ENCODE measurements at regions not wholly inside any gene's neighbourhood (a gene's known extent, or its start where the extent isn't known, plus 50 kb on each side); places are given as distances from the start of the nearest gene placed in this dataset.

DNA sequence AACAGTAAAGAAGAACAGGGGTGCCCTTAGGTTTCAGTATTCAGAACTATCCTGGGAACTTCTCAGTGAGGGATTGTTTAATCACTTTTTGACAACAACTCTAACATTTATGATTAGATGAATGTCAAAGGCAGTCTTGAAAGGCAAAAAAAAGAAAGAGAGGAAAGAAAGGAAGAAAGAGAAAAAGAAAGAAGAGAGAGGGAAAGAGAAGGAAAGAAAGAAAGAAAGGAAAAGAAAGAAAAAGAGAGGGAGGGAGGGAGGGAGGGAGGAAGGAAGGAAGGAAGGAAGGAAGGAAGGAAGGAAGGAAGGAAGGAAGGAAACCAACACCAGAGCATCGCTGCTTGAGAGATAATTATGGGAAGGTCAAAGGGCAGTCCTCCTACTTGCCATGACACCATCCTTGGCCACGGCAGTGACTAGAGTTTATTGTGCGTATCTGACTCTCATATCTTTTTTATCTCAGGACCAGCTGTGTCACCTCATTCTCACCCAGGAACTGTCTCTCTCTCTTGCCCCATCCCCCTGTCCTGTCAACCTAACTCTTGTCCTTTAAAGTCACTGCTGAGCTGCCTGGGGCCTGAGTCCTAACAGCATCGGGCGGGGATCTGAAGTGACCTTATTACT lies 96.8 kb upstream of the ATXN1 start:
- Histone ChIP-seq H3K9me3 (ENCODE audit: control insufficient read depth, insufficient read depth, low read length) (no peaks in the 10 kb centered on the region), H3K9me2 (replicated peaks; ENCODE audit: control insufficient read depth, low read length) (no peaks in the 10 kb centered on the region), H3K36me3 (ENCODE audit: control insufficient read depth, low read length) (no peaks in the 10 kb centered on the region), H4K20me1 (ENCODE audit: control insufficient read depth, insufficient read depth, low read depth, low read length) (no peaks in the 10 kb centered on the region), H3K79me2 (ENCODE audit: control insufficient read depth, low read length) (no peaks in the 10 kb centered on the region), H3K4me3 (ENCODE audit: low read length) (no peak overlapping the region), H3K4me2 (ENCODE audit: low read length) (no peak overlapping the region), H3K27ac (ENCODE audit: low read depth, low read length) (no peak overlapping the region), H3K27me3 (ENCODE audit: control insufficient read depth, low read length) (no peaks in the 10 kb centered on the region), H3F3A (ENCODE audit: control insufficient read depth, insufficient read depth) (no peaks in the 10 kb centered on the region), H3K4me1 (ENCODE audit: control insufficient read depth, low read length) (no peaks in the 10 kb centered on the region)
- TF ChIP-seq, protein P1, sequence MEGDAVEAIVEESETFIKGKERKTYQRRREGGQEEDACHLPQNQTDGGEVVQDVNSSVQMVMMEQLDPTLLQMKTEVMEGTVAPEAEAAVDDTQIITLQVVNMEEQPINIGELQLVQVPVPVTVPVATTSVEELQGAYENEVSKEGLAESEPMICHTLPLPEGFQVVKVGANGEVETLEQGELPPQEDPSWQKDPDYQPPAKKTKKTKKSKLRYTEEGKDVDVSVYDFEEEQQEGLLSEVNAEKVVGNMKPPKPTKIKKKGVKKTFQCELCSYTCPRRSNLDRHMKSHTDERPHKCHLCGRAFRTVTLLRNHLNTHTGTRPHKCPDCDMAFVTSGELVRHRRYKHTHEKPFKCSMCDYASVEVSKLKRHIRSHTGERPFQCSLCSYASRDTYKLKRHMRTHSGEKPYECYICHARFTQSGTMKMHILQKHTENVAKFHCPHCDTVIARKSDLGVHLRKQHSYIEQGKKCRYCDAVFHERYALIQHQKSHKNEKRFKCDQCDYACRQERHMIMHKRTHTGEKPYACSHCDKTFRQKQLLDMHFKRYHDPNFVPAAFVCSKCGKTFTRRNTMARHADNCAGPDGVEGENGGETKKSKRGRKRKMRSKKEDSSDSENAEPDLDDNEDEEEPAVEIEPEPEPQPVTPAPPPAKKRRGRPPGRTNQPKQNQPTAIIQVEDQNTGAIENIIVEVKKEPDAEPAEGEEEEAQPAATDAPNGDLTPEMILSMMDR (IDR thresholded peaks at IDR 0.05; ENCODE audit: low read depth, low read length, poor library complexity, severe bottlenecking) = no peak
- TF ChIP-seq EZH2phosphoT487 (IDR thresholded peaks at IDR 0.05; ENCODE audit: borderline replicate concordance, low read length) = no peak

DNA sequence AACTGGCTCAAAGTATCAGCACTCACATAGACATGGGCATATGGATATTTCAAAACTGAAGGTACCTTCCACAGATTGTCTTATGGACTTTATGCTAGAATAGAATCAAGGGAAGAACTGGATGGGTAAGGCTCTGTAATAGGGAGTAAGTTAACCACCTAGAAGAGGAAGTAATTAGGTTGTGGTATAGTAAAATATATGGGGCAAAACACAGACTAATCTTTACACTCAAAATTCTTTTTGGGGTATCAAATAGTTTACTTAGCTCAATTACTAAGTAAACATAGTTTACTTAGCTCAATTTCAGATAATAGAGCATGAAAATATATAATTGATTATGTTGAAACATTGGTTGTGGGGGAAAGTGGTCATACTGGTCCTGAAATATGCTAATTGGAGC lies 94.2 kb upstream of the ATXN1 start:
- TF ChIP-seq, protein P1 (IDR thresholded peaks at IDR 0.05; ENCODE audit: low read depth, low read length, poor library complexity, severe bottlenecking) = no peak
- Histone ChIP-seq H3K27ac (ENCODE audit: low read depth, low read length) (no peak overlapping the region), H3K9me3 (ENCODE audit: control insufficient read depth, insufficient read depth, low read length) (no peaks in the 10 kb centered on the region), H3K36me3 (ENCODE audit: control insufficient read depth, low read length) (no peaks in the 10 kb centered on the region), H3K4me3 (ENCODE audit: low read length) (no peak overlapping the region), H3K4me2 (ENCODE audit: low read length) (no peak overlapping the region), H3K79me2 (ENCODE audit: control insufficient read depth, low read length) (no peaks in the 10 kb centered on the region), H4K20me1 (ENCODE audit: control insufficient read depth, insufficient read depth, low read depth, low read length) (no peaks in the 10 kb centered on the region), H3K27me3 (ENCODE audit: control insufficient read depth, low read length) (no peaks in the 10 kb centered on the region; the same call in 1 of the 2 replicates), H3K4me1 (ENCODE audit: control insufficient read depth, low read length) (no peaks in the 10 kb centered on the region), H3K9me2 (replicated peaks; ENCODE audit: control insufficient read depth, low read length) (no peaks in the 10 kb centered on the region), H3F3A (ENCODE audit: control insufficient read depth, insufficient read depth) (no peaks in the 10 kb centered on the region)

DNA sequence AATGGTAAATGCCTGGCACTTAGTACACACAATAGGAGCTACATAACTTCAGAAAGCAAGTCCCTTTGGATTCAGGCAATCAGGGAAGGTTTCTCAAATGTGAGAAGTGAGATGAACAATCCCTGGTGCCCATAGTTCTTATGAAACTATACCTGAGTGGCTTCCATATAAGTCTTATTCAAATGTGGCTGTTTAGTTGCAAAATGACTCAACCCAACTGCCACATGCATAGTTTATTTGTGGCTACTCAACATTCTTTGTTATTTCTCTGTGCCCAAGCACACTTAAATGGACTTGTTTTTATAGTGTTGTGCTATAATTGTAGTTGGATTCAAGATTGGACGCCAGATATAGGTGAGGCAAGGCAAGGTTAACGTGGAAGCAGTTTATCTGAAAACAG lies 93.7 kb upstream of the ATXN1 start:
- Histone ChIP-seq H3K4me2 (ENCODE audit: low read length) (no peak overlapping the region), H3K4me3 (ENCODE audit: low read length) (no peak overlapping the region), H3K27ac (ENCODE audit: low read depth, low read length) (no peak overlapping the region), H3K4me1 (ENCODE audit: control insufficient read depth, low read length) (no peaks in the 10 kb centered on the region), H3F3A (ENCODE audit: control insufficient read depth, insufficient read depth) (no peaks in the 10 kb centered on the region), H4K20me1 (ENCODE audit: control insufficient read depth, insufficient read depth, low read depth, low read length) (no peaks in the 10 kb centered on the region), H3K27me3 (ENCODE audit: control insufficient read depth, low read length) (peaks cover 2% of the 10 kb centered on the region), H3K36me3 (ENCODE audit: control insufficient read depth, low read length) (no peaks in the 10 kb centered on the region), H3K79me2 (ENCODE audit: control insufficient read depth, low read length) (no peaks in the 10 kb centered on the region), H3K9me3 (ENCODE audit: control insufficient read depth, insufficient read depth, low read length) (no peaks in the 10 kb centered on the region), H3K9me2 (replicated peaks; ENCODE audit: control insufficient read depth, low read length) (no peaks in the 10 kb centered on the region)
- TF ChIP-seq, protein P1 (IDR thresholded peaks at IDR 0.05; ENCODE audit: low read depth, low read length, poor library complexity, severe bottlenecking) = no peak
- no peak for TF ChIP-seq EZH2phosphoT487 (IDR thresholded peaks at IDR 0.05; ENCODE audit: borderline replicate concordance, low read length)
